T-cell (primary cell): ENCODE measurements at regions not wholly inside any gene's neighbourhood (a gene's known extent, or its start where the extent isn't known, plus 50 kb on each side); places are given as distances from the start of the nearest gene placed in this dataset.
"Not testable (repeated sequence)": the region's sequence is repeated elsewhere in the genome, so short reads cannot be mapped to it uniquely, and the experiment has no call there.

Source experiments
- ATAC-seq, 4 experiments: fragments of 200-7000 bp in 3 of 4; fragments of 150-1000 bp in 1 of 4; cut with Tn5 transposase; replicated peaks in 1 of 4; 1 replicate in 3 of 4; 2 replicates in 1 of 4; pipeline ENCODE4 v1.10.0; 2021; ENCODE audit warnings: moderate library complexity in 3 of 4, mild to moderate bottlenecking in 2 of 4, moderate number of reproducible peaks in 1 of 4
- CTCF ChIA-PET, 2 donors: fragments of 300-600 bp; sonication (Branson Sonifier 250); formaldehyde crosslinking; loops; one replicate each; lab custom pipeline; 2022; ENCODE audit warnings: antibody characterized with exemption in 2 of 2; lab: Charles Lee
- POLR2A ChIA-PET, 2 donors: fragments of 300-600 bp; sonication (Branson Sonifier 250); formaldehyde crosslinking; loops; one replicate each; lab custom pipeline; 2022; ENCODE audit warnings: antibody characterized with exemption in 2 of 2; lab: Charles Lee
- DNase-seq, 35 experiments: peaks; one replicate each; pipeline versions ENCODE4 v3.0.0 to v3.0.0-alpha.2; 2013 to 2023
- H3K27ac ChIP-seq: one replicate; pipeline ENCODE4 v1.5.1; 2013; ENCODE audit warnings: low read length
- H3K27me3 ChIP-seq, 2 experiments: replicated peaks in 1 of 2; 1 replicate in 1 of 2; 2 replicates in 1 of 2; pipeline versions ENCODE4 v1.6.1 to v1.7.0; 2013; ENCODE audit warnings: low read length in 1 of 2, mixed read lengths in 1 of 2; ENCODE audit not compliant: control insufficient read depth in 2 of 2, insufficient read depth in 2 of 2; ENCODE audit errors: extremely low read depth in 1 of 2
- H3K36me3 ChIP-seq, 2 donors: 1 replicate in 1 of 2; 2 replicates in 1 of 2; pipeline versions ENCODE4 v1.6.1 to v1.7.0; 2013; ENCODE audit warnings: low read length in 1 of 2; ENCODE audit not compliant: control insufficient read depth in 2 of 2, insufficient read depth in 1 of 2; ENCODE audit errors: extremely low read depth in 1 of 2
- H3K4me1 ChIP-seq, 2 experiments: 1 replicate in 1 of 2; 2 replicates in 1 of 2; pipeline versions ENCODE4 v1.6.1 to v1.7.0; 2013; ENCODE audit warnings: low read length in 2 of 2, mixed read lengths in 1 of 2; ENCODE audit not compliant: insufficient read depth in 2 of 2, control insufficient read depth in 1 of 2; ENCODE audit errors: extremely low read depth in 1 of 2
- H3K4me3 ChIP-seq, 2 donors: 1 replicate in 1 of 2; 2 replicates in 1 of 2; pipeline versions ENCODE4 v1.5.1 to v1.7.0; 2013; ENCODE audit warnings: mild to moderate bottlenecking in 2 of 2, low read length in 1 of 2, moderate library complexity in 1 of 2; ENCODE audit not compliant: control insufficient read depth in 1 of 2; ENCODE audit errors: extremely low read depth in 1 of 2
- H3K9me3 ChIP-seq: 2 replicates; pipeline ENCODE4 v1.7.0; 2013
- H3K27ac Mint-ChIP-seq, 2 donors: one replicate each; pipeline ENCODE4 v1.8.0; 2020 to 2021; ENCODE audit warnings: mild to moderate bottlenecking in 2 of 2, mixed read lengths in 2 of 2
- H3K27me3 Mint-ChIP-seq, 2 donors: one replicate each; pipeline ENCODE4 v1.8.0; 2021 to 2022; ENCODE audit warnings: mixed read lengths in 2 of 2
- H3K36me3 Mint-ChIP-seq: one replicate; pipeline ENCODE4 v1.8.0; 2021; ENCODE audit warnings: mixed read lengths
- H3K4me1 Mint-ChIP-seq, 3 donors: one replicate each; pipeline ENCODE4 v1.8.0; 2020 to 2022; ENCODE audit warnings: mixed read lengths in 3 of 3, mild to moderate bottlenecking in 1 of 3
- H3K4me3 Mint-ChIP-seq, 3 donors: one replicate each; pipeline ENCODE4 v1.8.0; 2020 to 2022; ENCODE audit warnings: mild to moderate bottlenecking in 3 of 3, mixed read lengths in 3 of 3, moderate library complexity in 3 of 3
- H3K9me3 Mint-ChIP-seq, 3 donors: one replicate each; pipeline ENCODE4 v1.8.0; 2020 to 2022; ENCODE audit warnings: mixed read lengths in 3 of 3
- WGBS: methylation state at CpG from one replicate; pipeline ENCODE4 v1.1.5; 2013; ENCODE audit warnings: missing lambda C conversion rate; ENCODE audit not compliant: insufficient coverage; 5-methylcytosine and 5-hydroxymethylcytosine counted together

DNA sequence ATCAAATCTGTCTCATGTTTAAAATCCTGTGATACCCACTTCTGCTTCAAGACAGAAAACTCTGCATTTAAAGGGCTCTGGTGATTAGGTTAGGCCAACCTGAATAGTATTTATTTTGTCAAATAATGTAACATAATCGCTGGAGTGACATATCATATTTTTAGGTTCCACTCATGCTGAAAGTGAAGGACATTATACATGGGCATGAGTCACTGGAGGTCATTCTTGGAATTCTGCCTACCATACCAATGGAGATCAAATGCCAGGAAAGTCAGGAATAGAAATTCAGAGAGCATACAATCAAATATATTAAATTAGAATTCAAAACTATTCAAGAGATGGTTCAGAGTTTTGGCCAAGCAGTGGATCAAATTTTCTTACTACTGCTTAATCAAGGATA is 97.1 kb upstream of the PRSS3 start:
- Histone ChIP-seq H3K4me1 (peaks cover 0 to 3% of the 10 kb centered on the region in 2 experiments), H3K27me3 (no peaks in the 10 kb centered on the region), H3K9me3 (no peaks in the 10 kb centered on the region), H3K36me3 (no peaks in the 10 kb centered on the region), H3K27ac (no peak overlapping the region), H3K4me3 (no peak overlapping the region)
- ChIA-PET CTCF (no interaction called here), POLR2A (no interaction called here)
- Mint-ChIP-seq H3K36me3 (no peaks in the 10 kb centered on the region), H3K9me3 (no peaks in the 10 kb centered on the region), H3K4me1 (peaks cover 0 to 15% (median 0%) of the 10 kb centered on the region in 3 donors), H3K27ac (no peak overlapping the region), H3K27me3 (peaks cover 26 to 27% of the 10 kb centered on the region in 2 donors), H3K4me3 (no peak overlapping the region)
- ATAC-seq (no peak), DNase-seq (no peak)
- WGBS: no CpG with 5 or more reads among the region's 1 CpG

DNA sequence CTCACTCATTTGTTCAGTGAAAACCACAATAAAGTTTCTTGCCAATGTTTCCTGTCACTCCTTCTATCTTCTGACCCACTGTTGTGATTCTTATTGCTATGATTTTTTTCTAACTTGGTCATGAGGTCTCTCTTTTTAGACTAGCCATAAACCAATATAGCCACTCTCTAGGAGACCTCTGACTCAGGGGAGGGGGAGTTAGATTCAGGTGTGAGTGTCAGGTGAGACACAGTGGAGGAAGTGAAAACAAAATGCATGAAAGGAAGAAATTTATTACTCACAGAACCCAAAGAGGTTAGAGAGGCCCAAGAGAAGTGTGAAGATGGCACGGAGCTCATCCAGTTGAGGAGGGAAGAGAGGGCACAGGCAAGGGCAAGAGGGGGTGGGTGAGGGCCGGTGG is 94.4 kb upstream of the PRSS3 start:
- POLR2A ChIA-PET, H3K36me3 ChIP-seq, H3K9me3 Mint-ChIP-seq, H3K9me3 ChIP-seq, H3K4me3 ChIP-seq, H3K27ac Mint-ChIP-seq, DNase-seq, ATAC-seq, H3K27ac ChIP-seq, CTCF ChIA-PET, H3K4me3 Mint-ChIP-seq, H3K27me3 ChIP-seq, H3K4me1 Mint-ChIP-seq, H3K4me1 ChIP-seq, H3K36me3 Mint-ChIP-seq: not testable (repeated sequence)
- peaks cover 22 to 23% of the 10 kb centered on the region in 2 donors for H3K27me3 Mint-ChIP-seq
- WGBS: 65% methylated on average over 2 of the region's 2 CpGs

DNA sequence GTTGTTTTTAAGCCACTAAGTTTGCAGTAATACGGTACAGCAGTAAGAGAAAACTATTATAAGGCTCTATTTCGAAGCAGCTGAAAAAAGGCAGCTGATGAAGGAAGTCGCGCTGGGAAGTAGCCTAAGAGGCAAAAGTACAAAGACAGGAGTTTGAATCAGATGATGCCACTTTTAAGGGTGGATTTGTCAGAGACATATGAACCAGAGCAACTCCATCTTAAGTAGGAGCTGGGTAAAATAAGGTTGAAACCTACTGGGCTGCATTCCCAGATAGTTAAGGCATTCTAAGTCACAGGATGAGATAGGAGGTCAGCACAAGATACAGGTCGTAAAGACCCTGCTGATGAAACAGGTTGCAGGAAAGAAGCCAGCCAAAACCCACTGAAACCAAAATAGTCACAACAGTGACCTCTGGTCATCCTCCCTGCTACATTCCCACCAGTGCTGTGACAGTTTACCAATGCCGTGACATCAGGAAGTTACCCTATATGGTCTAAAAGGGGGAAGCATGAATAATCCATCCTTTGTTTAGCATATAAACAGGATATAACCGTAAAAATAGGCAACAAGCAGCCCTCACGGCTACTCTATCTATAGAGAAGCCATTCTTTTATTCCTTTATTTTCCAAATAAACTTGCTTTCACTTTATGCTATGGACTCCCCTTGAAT is 91.8 kb upstream of the PRSS3 start:
- WGBS: 83% methylated on average over 6 of the region's 8 CpGs
- DNase-seq: no peak
- POLR2A ChIA-PET: interaction anchor here in 1 of 2 donors (0.7 kb wide), 1 partner anchor 212 kb away, joined by 3 read pairs; no protein-coding TSS in a partner anchor
- Histone ChIP-seq H3K4me1 (no peaks in the 10 kb centered on the region), H3K36me3 (no peaks in the 10 kb centered on the region), H3K27ac (no peak overlapping the region), H3K4me3 (no peak overlapping the region), H3K9me3 (no peaks in the 10 kb centered on the region), H3K27me3 (peaks cover 0 to 2% of the 10 kb centered on the region in 2 experiments)
- ATAC-seq: no peak
- Mint-ChIP-seq H3K36me3 (no peaks in the 10 kb centered on the region), H3K9me3 (no peaks in the 10 kb centered on the region), H3K4me1 (no peaks in the 10 kb centered on the region), H3K27ac (no peak overlapping the region), H3K27me3 (peaks cover 8 to 14% of the 10 kb centered on the region in 2 donors), H3K4me3 (no peak overlapping the region)
- CTCF ChIA-PET: no interaction called here

DNA sequence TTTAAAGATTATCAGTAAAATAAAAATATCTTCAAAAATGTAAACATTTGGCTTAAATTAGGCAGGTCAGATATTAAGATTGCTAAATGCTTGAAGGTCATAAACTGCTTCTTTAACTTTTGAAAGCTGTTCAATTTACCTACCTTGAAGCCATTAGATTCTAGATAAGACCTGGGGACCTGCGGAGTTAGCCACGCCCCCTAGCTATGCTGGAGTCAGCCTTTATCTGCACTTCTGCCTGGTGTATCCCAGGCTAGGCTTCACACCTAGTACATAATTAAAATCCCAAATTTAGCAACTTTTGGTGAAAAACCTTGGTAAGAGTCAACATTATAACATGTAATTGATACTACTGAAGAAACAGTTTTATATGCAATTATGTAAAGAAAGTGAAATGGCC is 89.9 kb upstream of the PRSS3 start:
- H3K27ac Mint-ChIP-seq, H3K36me3 Mint-ChIP-seq, H3K9me3 ChIP-seq, POLR2A ChIA-PET, ATAC-seq, H3K4me1 ChIP-seq, H3K27ac ChIP-seq, H3K9me3 Mint-ChIP-seq, DNase-seq, H3K36me3 ChIP-seq, H3K4me3 ChIP-seq, H3K4me3 Mint-ChIP-seq, H3K27me3 ChIP-seq, CTCF ChIA-PET, H3K4me1 Mint-ChIP-seq: not testable (repeated sequence)
- 80% methylated on average over 2 of the region's 2 CpGs for WGBS
- H3K27me3 Mint-ChIP-seq: peaks cover 5 to 13% of the 10 kb centered on the region in 2 donors

DNA sequence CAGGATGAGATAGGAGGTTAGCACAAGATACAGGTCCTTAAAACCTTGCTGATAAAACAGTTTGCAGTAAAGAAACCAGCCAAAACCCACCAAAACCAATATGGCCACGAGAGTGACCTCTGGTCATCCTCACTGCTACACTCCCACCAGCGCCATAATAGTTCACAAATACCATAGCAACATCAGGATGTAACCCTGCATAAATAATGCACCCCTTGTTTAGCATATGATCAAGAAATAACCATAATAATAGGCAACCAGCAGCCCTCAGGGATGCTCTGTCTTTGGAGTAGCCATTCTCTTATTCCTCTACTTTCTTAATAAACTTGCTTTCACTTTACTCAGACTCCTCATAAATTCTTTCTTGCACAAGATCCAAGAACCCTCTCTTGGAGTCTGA is 86.9 kb upstream of the PRSS3 start:
- Mint-ChIP-seq H3K27me3 (peaks cover 5 to 25% of the 10 kb centered on the region in 2 donors), H3K27ac (no peak overlapping the region), H3K4me1 (no peaks in the 10 kb centered on the region), H3K4me3 (no peak overlapping the region), H3K36me3 (no peaks in the 10 kb centered on the region), H3K9me3 (no peaks in the 10 kb centered on the region)
- Histone ChIP-seq H3K27me3 (peaks cover 0 to 5% of the 10 kb centered on the region in 2 experiments), H3K4me1 (no peaks in the 10 kb centered on the region), H3K27ac (no peak overlapping the region), H3K4me3 (no peak overlapping the region), H3K36me3 (no peaks in the 10 kb centered on the region), H3K9me3 (no peaks in the 10 kb centered on the region)
- POLR2A ChIA-PET: no interaction called here
- 55% methylated on average over 2 of the region's 2 CpGs for WGBS
- DNase-seq (no peak), ATAC-seq (no peak)
- CTCF ChIA-PET: no interaction called here

DNA sequence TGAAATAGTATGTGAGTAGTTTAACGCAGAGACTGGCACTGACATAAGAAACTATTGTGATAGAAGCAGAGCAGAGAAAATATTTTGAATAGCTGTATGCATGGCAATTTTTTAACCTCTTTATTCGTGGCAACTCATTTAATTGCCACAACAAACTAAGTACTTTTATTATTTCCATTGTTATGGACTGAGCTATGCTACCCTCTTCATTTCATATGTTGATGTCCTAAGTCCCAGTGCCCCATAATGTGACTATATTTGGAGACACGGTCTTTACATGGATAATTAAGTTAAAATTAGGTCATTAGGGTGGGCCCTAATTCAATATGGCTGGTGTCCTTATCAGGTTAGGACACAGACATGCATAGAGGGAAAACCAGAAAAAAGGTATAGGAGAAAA is 86.1 kb upstream of the PRSS3 start:
- H3K4me3 Mint-ChIP-seq: no peak overlapping the region
- no peak overlapping the region for H3K27ac ChIP-seq
- peaks cover 0 to 5% of the 10 kb centered on the region in 2 experiments for H3K27me3 ChIP-seq
- H3K9me3 ChIP-seq: no peaks in the 10 kb centered on the region
- no peak overlapping the region for H3K27ac Mint-ChIP-seq
- peaks cover 5 to 21% of the 10 kb centered on the region in 2 donors for H3K27me3 Mint-ChIP-seq
- CTCF ChIA-PET: interaction anchor here in 1 of 2 donors (0.7 kb wide), 1 partner anchor 8 kb away, joined by 3 read pairs; no protein-coding TSS in a partner anchor
- POLR2A ChIA-PET: no interaction called here
- DNase-seq (no peak), ATAC-seq (no peak)
- no peaks in the 10 kb centered on the region for H3K4me1 Mint-ChIP-seq
- H3K36me3 Mint-ChIP-seq: no peaks in the 10 kb centered on the region
- H3K36me3 ChIP-seq: no peaks in the 10 kb centered on the region
- no peaks in the 10 kb centered on the region for H3K9me3 Mint-ChIP-seq
- no peak overlapping the region for H3K4me3 ChIP-seq
- H3K4me1 ChIP-seq: no peaks in the 10 kb centered on the region
- 71% methylated on average over 1 of the region's 3 CpGs for WGBS
